ENCODE measurements at regions not wholly inside any gene's neighbourhood (a gene's known extent, or its start where the extent isn't known, plus 50 kb on each side); places are given as distances from the start of the nearest gene placed in this dataset.

GRCh38 chr18:47391665-47392064 lies 140.2 kb upstream of the SKOR2 start:
- Histone ChIP-seq H3K79me2 (ENCODE audit: control insufficient read depth, insufficient read depth, low read length) (no peaks in the 10 kb centered on the region), H4K20me1 (replicated peaks; ENCODE audit: control insufficient read depth, extremely low read depth, insufficient read depth, low read length) (no peaks in the 10 kb centered on the region), H3K4me3 (replicated peaks in 1 of 3; ENCODE audit: insufficient read depth in 1 of 3, low read depth in 1 of 3, low read length in 3 of 3) (no peak overlapping the region), H3K9me3 (replicated peaks; ENCODE audit: control insufficient read depth, insufficient read depth, low read length) (no peaks in the 10 kb centered on the region), H3K4me2 (ENCODE audit: insufficient read depth, low read length) (no peak overlapping the region), H2AFZ (ENCODE audit: low read depth, low read length) (no peak overlapping the region), H3K9ac (replicated peaks; ENCODE audit: extremely low read depth, insufficient read depth, low read length) (no peak overlapping the region), H3K4me1 (ENCODE audit: control insufficient read depth, extremely low read depth, insufficient read depth, low read length) (no peaks in the 10 kb centered on the region), H3K9me1 (replicated peaks; ENCODE audit: control insufficient read depth, extremely low read depth, insufficient read depth, low read length) (no peaks in the 10 kb centered on the region), H3K36me3 (ENCODE audit: control insufficient read depth in 2 of 2, extremely low read depth in 1 of 2, insufficient read depth in 2 of 2, low read length in 2 of 2) (no peaks in the 10 kb centered on the region), H3K27me3 (ENCODE audit: control insufficient read depth in 2 of 2, insufficient read depth in 2 of 2, low read length in 2 of 2) (no peaks in the 10 kb centered on the region), H3K27ac (ENCODE audit: insufficient read depth, low read depth, low read length) (no peak overlapping the region)
- POLR2A ChIA-PET: no interaction called here
- intact Hi-C loops (cut with micrococcal nuclease) (no loop called here), dilution Hi-C loops (cut with MboI; ENCODE audit: extremely low pct_ligation_motif_present, low sequenced_read_pairs) (no loop called here)
- DNase-seq (ENCODE audit: low read depth, low spot score): no peak
- no peak for FAIRE-seq
- no peak for TF ChIP-seq MYC (IDR thresholded peaks at IDR 0.05; ENCODE audit: low read depth, low read length)
- CTCF ChIA-PET: no interaction called here
- BruUV-seq (replicated peaks): no TSS peak

GRCh38 chr18:47390410-47391024 lies 139.1 kb upstream of the SKOR2 start:
- H3K9ac ChIP-seq (replicated peaks; ENCODE audit: extremely low read depth, insufficient read depth, low read length): no peak overlapping the region
- no peak for DNase-seq (ENCODE audit: low read depth, low spot score)
- FAIRE-seq: no peak

More at GRCh38 chr18:47390410-47391024, 139.1 kb upstream of the SKOR2 start:
- Histone ChIP-seq H3K4me1 (ENCODE audit: control insufficient read depth, extremely low read depth, insufficient read depth, low read length) (no peaks in the 10 kb centered on the region), H3K9me3 (replicated peaks; ENCODE audit: control insufficient read depth, insufficient read depth, low read length) (no peaks in the 10 kb centered on the region), H3K79me2 (ENCODE audit: control insufficient read depth, insufficient read depth, low read length) (no peaks in the 10 kb centered on the region), H3K27ac (ENCODE audit: insufficient read depth, low read depth, low read length) (no peak overlapping the region), H3K27me3 (ENCODE audit: control insufficient read depth in 2 of 2, insufficient read depth in 2 of 2, low read length in 2 of 2) (no peaks in the 10 kb centered on the region), H4K20me1 (replicated peaks; ENCODE audit: control insufficient read depth, extremely low read depth, insufficient read depth, low read length) (no peaks in the 10 kb centered on the region), H2AFZ (ENCODE audit: low read depth, low read length) (no peak overlapping the region), H3K4me3 (replicated peaks in 1 of 3; ENCODE audit: insufficient read depth in 1 of 3, low read depth in 1 of 3, low read length in 3 of 3) (no peak overlapping the region), H3K9me1 (replicated peaks; ENCODE audit: control insufficient read depth, extremely low read depth, insufficient read depth, low read length) (no peaks in the 10 kb centered on the region), H3K4me2 (ENCODE audit: insufficient read depth, low read length) (no peak overlapping the region), H3K36me3 (ENCODE audit: control insufficient read depth in 2 of 2, extremely low read depth in 1 of 2, insufficient read depth in 2 of 2, low read length in 2 of 2) (no peaks in the 10 kb centered on the region)
- ChIA-PET CTCF (no interaction called here), POLR2A (no interaction called here)
- TF ChIP-seq CTCF (IDR thresholded peaks at IDR 0.05; ENCODE audit: extremely low read depth in 1 of 2, insufficient read depth in 1 of 2, low read depth in 1 of 2, low read length in 2 of 2) (no peak), MAX (IDR thresholded peaks at IDR 0.05; ENCODE audit: insufficient read depth, insufficient read length) (no peak)
- no TSS peak for BruUV-seq (replicated peaks)
- intact Hi-C loops (cut with micrococcal nuclease) (no loop called here), dilution Hi-C loops (cut with MboI; ENCODE audit: extremely low pct_ligation_motif_present, low sequenced_read_pairs) (no loop called here)
